ENCODE measurements at regions not wholly inside any gene's neighbourhood (a gene's known extent, or its start where the extent isn't known, plus 50 kb on each side); places are given as distances from the start of the nearest gene placed in this dataset.

- no peak for TF ChIP-seq CTCF (optimal IDR thresholded peaks at IDR 0.05 in 1 of 3, IDR thresholded peaks at IDR 0.05 in 1 of 3, conservative IDR thresholded peaks at IDR 0.05 in 1 of 3; ENCODE audit: extremely low read depth in 1 of 3, insufficient read depth in 2 of 3, low read length in 3 of 3)
- no peak for TF ChIP-seq EZH2 (IDR thresholded peaks at IDR 0.05; ENCODE audit: low read length)
Measured at GRCh38 chr1:119228335-119229080, 88.1 kb upstream of the WARS2 start.
